Heart left ventricle (tissue), 13 donors: ENCODE measurements at regions not wholly inside any gene's neighbourhood (a gene's known extent, or its start where the extent isn't known, plus 50 kb on each side); places are given as distances from the start of the nearest gene placed in this dataset.

Experiments
- POLR2A ChIP-seq, 2 donors: fragments of 450-650 bp; IDR thresholded peaks; one replicate each; pipeline ENCODE4 v1.6.1; 2017; ENCODE audit warnings: antibody characterized with exemption in 2 of 2, mild to moderate bottlenecking in 2 of 2, moderate library complexity in 2 of 2
- TF ChIP-seq, protein P1 (sequence below), 12 donors: fragments of 200-600 bp; sonication (generic) in 4 of 12; IDR thresholded peaks; one replicate each; pipeline versions ENCODE4 v1.5.0 to v1.8.0; 2018 to 2022; ENCODE audit warnings: antibody characterized with exemption in 12 of 12, mild to moderate bottlenecking in 5 of 12
- donor health status: ischemic (EF 13 %, LVEDD 7.1; RV severe dilation, severe dysfunction).
- donor health status: DM: no; HTN: yes; CAD: no.
- donor health status: DM: no; HTN: no; CAD: no.
- donor health status: ischemic (EF 25% LVEDD 6.9; RV normal size, moderate dysfunction).
- donor health status: ischemic (EF 25% LVEDD 5.7; RV mildly dilated, moderate dysfunction).
- donor health status: ischemic (EF 35%, LVEDD 5.7; RV mildly dilated, moderate dysfunction).
- donor health status: nonischemic (EF 11% LVEDD 7.7; RV severe dilation, severe dysfunction).
- donor health status: DM: yes; HTN: yes; CAD: no.
- donor health status: PGD.
- donor health status: ischemic (EF 29% LVEDD 5.4; RV normal size, mild dysfunction).
- donor health status: nonischemic (EF 23%, LVEDD 6.1; RV moderate dilation, normal function).

DNA sequence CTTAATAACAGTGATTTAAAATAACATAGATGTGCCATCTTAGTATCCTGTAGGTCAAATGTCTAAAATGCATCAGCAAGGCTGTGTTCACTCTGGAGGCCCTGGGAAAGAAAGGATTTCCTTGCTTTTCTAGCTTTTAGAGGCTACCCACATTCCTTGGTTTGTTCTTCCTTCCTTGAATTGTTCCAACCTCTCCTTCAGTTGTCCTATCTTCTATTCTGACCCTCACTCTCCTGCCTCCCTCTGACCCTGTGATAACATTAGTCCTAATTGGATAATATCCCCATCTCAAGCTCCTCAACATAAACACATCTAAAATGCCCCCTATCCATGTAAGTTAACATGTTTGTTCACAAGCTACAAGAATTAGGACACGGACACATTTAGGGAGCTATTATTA is 733.5 kb downstream of the SOCS6 start:
- TF ChIP-seq, protein P1, sequence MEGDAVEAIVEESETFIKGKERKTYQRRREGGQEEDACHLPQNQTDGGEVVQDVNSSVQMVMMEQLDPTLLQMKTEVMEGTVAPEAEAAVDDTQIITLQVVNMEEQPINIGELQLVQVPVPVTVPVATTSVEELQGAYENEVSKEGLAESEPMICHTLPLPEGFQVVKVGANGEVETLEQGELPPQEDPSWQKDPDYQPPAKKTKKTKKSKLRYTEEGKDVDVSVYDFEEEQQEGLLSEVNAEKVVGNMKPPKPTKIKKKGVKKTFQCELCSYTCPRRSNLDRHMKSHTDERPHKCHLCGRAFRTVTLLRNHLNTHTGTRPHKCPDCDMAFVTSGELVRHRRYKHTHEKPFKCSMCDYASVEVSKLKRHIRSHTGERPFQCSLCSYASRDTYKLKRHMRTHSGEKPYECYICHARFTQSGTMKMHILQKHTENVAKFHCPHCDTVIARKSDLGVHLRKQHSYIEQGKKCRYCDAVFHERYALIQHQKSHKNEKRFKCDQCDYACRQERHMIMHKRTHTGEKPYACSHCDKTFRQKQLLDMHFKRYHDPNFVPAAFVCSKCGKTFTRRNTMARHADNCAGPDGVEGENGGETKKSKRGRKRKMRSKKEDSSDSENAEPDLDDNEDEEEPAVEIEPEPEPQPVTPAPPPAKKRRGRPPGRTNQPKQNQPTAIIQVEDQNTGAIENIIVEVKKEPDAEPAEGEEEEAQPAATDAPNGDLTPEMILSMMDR (IDR thresholded peaks at IDR 0.05): no peak
- TF ChIP-seq POLR2A (IDR thresholded peaks at IDR 0.05): no peak
